Activated B cell treated with CpG ODN at 0.5 μM for 24 hours (primary cell): ENCODE measurements at regions not wholly inside any gene's neighbourhood (a gene's known extent, or its start where the extent isn't known, plus 50 kb on each side); places are given as distances from the start of the nearest gene placed in this dataset.

Source experiments
- ATAC-seq: fragments of 200-7000 bp; cut with Tn5 transposase; one replicate; pipeline ENCODE4 v1.10.0; 2021; ENCODE audit warnings: low read depth, mild to moderate bottlenecking, moderate library complexity
- CTCF ChIA-PET: fragments of 350-600 bp; sonication (Branson Sonifier 250); formaldehyde crosslinking; loops from one replicate; lab custom pipeline; 2021; ENCODE audit warnings: antibody characterized with exemption; lab: Charles Lee
- POLR2A ChIA-PET: fragments of 350-600 bp; sonication (Branson Sonifier 250); formaldehyde crosslinking; loops from one replicate; lab custom pipeline; 2021; ENCODE audit warnings: antibody characterized with exemption; lab: Charles Lee
- DNase-seq: peaks from one replicate; pipeline ENCODE4 v3.0.0; 2022
- H3K27ac Mint-ChIP-seq: one replicate; pipeline ENCODE4 v1.8.0; 2020; ENCODE audit warnings: mixed read lengths
- H3K27me3 Mint-ChIP-seq: one replicate; pipeline ENCODE4 v1.8.0; 2021; ENCODE audit warnings: mixed read lengths
- H3K36me3 Mint-ChIP-seq: one replicate; pipeline ENCODE4 v1.8.0; 2021; ENCODE audit warnings: low read depth, mixed read lengths
- H3K4me1 Mint-ChIP-seq: one replicate; pipeline ENCODE4 v1.8.0; 2021; ENCODE audit warnings: mixed read lengths
- H3K4me3 Mint-ChIP-seq: one replicate; pipeline ENCODE4 v1.8.0; 2020; ENCODE audit warnings: mild to moderate bottlenecking, mixed read lengths
- H3K9me3 Mint-ChIP-seq: one replicate; pipeline ENCODE4 v1.8.0; 2020; ENCODE audit warnings: mixed read lengths
- intact Hi-C: fragments of 100-400 bp; cut with micrococcal nuclease; formaldehyde crosslinking; loops from one replicate; pipeline ENCODE4 v1.15.1; 2024
- TF ChIP-seq, protein P1 (sequence below): fragments of 200-600 bp; IDR thresholded peaks from one replicate; pipeline ENCODE4 v1.8.0; 2022; ENCODE audit warnings: antibody characterized with exemption, mild to moderate bottlenecking

DNA sequence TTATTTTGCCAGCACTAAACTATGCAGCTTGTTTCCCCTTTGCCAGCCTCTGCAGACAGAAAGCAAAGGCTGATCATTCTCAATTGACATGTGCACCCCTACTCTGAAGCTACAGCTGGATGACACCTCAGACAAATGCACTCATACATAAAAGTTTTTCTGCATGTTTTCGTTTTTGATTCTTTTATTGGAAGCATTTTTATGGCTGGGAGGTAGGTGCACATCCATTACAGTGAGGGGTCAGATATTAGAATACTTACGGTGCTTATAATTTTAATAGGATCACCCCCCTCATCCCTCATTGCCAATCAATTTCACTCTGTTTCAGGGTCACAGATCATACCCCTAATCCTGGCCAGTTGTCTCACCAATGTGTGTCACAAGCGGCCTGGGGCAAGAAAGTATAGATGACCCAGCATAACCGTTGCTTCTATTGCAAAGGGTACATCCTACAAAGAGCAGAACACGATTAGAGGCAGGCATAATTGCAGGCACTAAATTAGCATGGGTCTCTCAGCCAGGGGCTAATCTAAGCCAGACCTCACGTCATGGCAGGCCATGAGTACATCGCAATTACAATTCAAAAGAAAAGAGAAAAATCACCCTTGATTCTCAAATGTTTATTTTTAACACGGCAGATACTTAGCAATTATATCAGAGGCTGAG, 89.5 kb upstream of the SOX9 start:
- POLR2A ChIA-PET = no interaction called here
- no peak overlapping the region for H3K27ac Mint-ChIP-seq
- H3K4me1 Mint-ChIP-seq = peaks cover 19% of the 10 kb centered on the region
- no peak overlapping the region for H3K4me3 Mint-ChIP-seq
- DNase-seq (no peak), ATAC-seq (no peak)
- intact Hi-C loops = no loop called here
- no peaks in the 10 kb centered on the region for H3K9me3 Mint-ChIP-seq
- TF ChIP-seq, protein P1, sequence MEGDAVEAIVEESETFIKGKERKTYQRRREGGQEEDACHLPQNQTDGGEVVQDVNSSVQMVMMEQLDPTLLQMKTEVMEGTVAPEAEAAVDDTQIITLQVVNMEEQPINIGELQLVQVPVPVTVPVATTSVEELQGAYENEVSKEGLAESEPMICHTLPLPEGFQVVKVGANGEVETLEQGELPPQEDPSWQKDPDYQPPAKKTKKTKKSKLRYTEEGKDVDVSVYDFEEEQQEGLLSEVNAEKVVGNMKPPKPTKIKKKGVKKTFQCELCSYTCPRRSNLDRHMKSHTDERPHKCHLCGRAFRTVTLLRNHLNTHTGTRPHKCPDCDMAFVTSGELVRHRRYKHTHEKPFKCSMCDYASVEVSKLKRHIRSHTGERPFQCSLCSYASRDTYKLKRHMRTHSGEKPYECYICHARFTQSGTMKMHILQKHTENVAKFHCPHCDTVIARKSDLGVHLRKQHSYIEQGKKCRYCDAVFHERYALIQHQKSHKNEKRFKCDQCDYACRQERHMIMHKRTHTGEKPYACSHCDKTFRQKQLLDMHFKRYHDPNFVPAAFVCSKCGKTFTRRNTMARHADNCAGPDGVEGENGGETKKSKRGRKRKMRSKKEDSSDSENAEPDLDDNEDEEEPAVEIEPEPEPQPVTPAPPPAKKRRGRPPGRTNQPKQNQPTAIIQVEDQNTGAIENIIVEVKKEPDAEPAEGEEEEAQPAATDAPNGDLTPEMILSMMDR = no peak
- H3K27me3 Mint-ChIP-seq = peaks cover 2% of the 10 kb centered on the region
- H3K36me3 Mint-ChIP-seq = no peaks in the 10 kb centered on the region
- CTCF ChIA-PET = no interaction called here

DNA sequence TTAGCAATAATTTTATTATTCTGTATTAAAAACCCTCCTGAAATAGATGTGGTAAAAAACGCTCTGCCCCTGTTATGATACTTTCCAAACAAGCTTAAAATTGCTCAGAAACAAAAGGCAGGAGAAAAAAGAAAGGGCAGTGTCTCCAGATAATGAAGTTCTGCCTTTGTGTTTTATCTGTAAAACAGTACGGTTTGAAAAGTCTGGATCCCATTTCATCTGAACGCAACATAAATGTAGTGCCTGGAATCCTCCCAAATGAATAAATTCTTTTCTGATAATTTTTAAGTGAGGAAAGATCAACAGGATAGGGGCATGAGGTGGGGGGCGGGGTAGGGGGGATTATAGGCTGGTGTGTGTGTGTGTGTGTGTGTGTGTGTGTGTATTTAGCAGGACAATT, 87.5 kb upstream of the SOX9 start:
- POLR2A ChIA-PET = no interaction called here
- TF ChIP-seq, protein P1 = no peak
- H3K4me3 Mint-ChIP-seq = no peak overlapping the region
- H3K9me3 Mint-ChIP-seq = no peaks in the 10 kb centered on the region
- H3K4me1 Mint-ChIP-seq = peaks cover 19% of the 10 kb centered on the region
- DNase-seq (no peak), ATAC-seq (no peak)
- peaks cover 2% of the 10 kb centered on the region for H3K27me3 Mint-ChIP-seq
- intact Hi-C loops = no loop called here
- no peak overlapping the region for H3K27ac Mint-ChIP-seq
- no peaks in the 10 kb centered on the region for H3K36me3 Mint-ChIP-seq
- CTCF ChIA-PET = no interaction called here

DNA sequence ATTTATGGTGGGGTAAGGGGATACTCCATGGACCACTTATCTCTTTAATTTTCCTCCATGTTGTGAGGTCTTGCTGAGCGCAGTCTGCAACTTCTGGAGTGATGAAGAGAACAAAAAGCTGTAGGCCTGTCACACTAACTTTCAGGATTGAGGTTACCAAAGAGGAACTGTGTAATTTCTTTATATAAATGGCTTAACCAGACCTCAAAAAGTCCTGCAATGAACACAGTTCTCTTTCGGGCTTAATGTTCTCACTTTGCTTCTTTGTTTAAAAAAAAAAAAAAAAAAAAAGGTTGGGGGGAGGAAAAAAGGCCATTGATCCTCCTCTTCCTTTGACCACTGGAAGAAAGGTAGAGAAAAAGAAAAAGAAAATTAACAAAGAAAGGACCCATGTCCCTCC, 86.8 kb upstream of the SOX9 start:
- DNase-seq (no peak), ATAC-seq (no peak)
- Mint-ChIP-seq H3K27me3 (peaks cover 2% of the 10 kb centered on the region), H3K9me3 (no peaks in the 10 kb centered on the region), H3K4me1 (peaks cover 19% of the 10 kb centered on the region), H3K4me3 (no peak overlapping the region), H3K27ac (no peak overlapping the region), H3K36me3 (no peaks in the 10 kb centered on the region)
- TF ChIP-seq, protein P1 = no peak
- ChIA-PET CTCF (no interaction called here), POLR2A (no interaction called here)
- intact Hi-C loops = no loop called here

DNA sequence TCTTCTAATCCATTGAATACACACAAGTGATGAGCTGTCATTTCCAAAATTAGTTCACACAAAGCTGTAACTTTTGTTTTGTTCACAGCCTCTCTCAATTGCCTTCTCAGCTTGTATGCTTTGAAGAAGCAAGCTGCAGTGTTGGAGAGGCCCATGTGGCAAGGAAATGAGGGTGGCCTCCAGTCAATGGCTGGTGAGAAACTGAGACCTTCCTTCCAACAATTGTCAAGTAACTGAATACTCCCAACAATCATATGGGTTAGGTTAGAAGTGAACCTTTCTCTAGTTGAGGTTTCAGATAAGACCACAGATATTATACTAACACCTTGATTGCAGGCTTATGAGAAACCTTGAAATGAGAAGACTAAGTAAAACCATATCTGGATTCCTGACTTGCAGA, 82.4 kb upstream of the SOX9 start:
- ChIA-PET CTCF (no interaction called here), POLR2A (no interaction called here)
- Mint-ChIP-seq H3K27ac (no peak overlapping the region), H3K4me1 (no peaks in the 10 kb centered on the region), H3K9me3 (no peaks in the 10 kb centered on the region), H3K27me3 (peaks cover 2% of the 10 kb centered on the region), H3K36me3 (no peaks in the 10 kb centered on the region), H3K4me3 (no peak overlapping the region)
- no peak for ATAC-seq
- TF ChIP-seq, protein P1 = no peak
- intact Hi-C loops = no loop called here
- DNase-seq = no peak

DNA sequence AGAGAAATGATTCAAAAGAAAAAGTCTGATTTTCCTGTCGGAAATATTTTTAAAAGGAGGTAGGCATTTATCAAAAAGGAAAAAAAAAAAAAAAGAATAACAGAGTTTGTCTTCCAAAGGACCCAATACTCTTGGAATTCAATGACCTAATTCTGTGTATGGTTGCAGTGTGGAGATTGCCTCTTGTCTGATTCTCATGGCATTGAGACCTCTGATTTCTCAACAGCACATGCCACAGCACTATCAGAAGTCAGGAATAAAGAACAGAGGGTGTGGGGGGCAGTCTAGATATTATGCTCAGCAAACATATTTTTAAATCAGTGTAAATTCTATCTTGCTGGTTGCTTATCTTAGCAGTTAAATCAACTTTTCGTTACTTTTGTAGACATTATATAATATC, 81.3 kb upstream of the SOX9 start:
- CTCF ChIA-PET = no interaction called here
- POLR2A ChIA-PET = no interaction called here
- Mint-ChIP-seq H3K36me3 (no peaks in the 10 kb centered on the region), H3K9me3 (no peaks in the 10 kb centered on the region), H3K4me3 (no peak overlapping the region), H3K27me3 (no peaks in the 10 kb centered on the region), H3K27ac (no peak overlapping the region), H3K4me1 (no peaks in the 10 kb centered on the region)
- ATAC-seq (no peak), DNase-seq (no peak)
- TF ChIP-seq, protein P1 = no peak
- intact Hi-C loops = no loop called here
